HG02840 (cell line): ENCODE measurements at regions not wholly inside any gene's neighbourhood (a gene's known extent, or its start where the extent isn't known, plus 50 kb on each side); places are given as distances from the start of the nearest gene placed in this dataset.

Experiments
- ATAC-seq: cut with Tn5 transposase; IDR thresholded peaks from one replicate; pipeline ENCODE4 v1.9.1; 2021; ENCODE audit warnings: mild to moderate bottlenecking, moderate library complexity, moderate number of reproducible peaks; ENCODE audit not compliant: unreplicated experiment, low FRiP score

DNA sequence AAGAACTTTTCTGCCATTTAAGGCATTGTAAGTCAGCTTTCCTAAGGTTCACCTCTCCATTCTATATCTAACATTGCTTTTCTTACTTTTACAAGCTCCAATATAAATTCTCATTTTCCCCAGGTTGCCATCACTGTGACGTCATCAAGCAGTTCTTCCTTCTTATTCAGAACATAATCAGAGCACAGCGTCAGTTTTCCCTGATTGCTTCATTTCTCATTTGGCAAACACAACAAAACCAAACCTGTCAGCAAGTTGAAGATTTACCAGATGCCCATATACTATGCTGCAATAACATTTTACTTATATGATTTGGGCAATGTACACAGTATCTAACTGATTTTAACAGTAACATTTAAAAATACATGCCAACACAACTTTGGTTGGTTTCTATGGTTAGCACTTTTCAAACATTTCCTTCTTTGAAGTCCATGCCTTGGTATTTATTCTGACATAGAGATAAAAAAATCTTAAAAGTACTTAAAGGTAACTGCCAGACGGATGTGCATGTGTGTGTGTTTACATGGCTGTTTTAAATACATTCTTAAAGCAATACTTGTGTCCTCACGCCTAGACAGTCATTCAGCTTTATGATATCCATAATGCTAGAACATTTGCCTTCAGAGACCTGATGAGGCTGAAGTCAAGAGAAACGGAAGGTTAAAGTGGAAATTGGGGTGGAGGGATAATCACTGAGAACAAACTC, 264.0 kb downstream of the KLF12 start:
- no peak for ATAC-seq

DNA sequence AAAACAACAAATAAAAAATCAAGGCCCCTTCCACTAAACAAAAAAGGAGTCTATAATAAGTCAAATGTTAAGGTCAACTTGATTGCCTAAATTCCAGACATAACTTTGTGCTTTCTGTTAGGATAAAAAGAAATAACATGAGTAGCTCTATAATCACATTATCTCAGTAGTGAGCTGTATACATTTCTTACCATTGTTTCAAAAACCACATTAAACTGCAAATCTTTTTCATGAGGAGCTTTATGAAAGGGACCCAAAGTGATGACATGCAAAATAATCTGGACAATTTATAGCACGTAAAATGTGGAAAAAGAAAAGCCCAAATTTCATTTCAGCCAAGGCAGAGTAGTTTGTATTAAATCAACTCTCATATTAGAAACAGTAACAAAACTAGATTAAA, 269.2 kb downstream of the KLF12 start:
- ATAC-seq = no peak

DNA sequence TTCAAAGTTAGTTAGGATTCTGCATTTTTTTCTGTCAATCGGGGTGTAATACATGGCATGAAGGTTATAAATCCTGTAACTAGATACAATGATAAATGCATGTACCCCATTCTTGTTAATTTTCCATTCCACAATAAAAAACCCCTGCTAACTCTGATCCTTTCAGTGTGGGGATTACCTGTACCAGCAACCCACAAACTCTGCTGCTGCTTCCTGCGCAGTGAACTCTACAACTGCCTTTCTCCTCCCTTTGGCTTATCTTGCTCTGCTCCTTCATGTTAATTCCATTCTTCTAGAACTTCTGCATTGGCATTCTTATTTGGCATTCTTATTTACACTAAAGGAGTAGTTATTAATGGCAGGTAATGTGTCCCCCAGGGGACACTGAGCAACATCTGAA, 273.1 kb downstream of the KLF12 start:
- ATAC-seq = no peak

DNA sequence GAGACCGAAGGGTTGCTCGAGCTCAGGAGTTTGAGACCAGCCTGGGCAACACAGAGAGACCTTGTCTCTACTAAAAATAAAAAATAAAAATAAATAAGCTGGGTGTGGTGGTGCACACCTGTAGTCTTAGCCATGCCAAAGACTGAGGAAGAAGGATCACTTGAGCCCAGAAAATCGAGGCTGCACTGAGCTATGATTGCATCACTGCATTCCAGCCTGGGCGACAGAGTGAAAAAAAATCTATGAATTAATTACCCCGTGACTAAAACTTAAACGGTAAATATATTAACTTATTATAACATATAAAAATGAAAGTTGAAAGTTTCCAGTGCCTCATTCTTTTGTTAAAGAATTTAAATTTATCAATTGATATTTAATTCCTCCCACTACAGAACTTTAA, 273.7 kb downstream of the KLF12 start:
- no peak for ATAC-seq

DNA sequence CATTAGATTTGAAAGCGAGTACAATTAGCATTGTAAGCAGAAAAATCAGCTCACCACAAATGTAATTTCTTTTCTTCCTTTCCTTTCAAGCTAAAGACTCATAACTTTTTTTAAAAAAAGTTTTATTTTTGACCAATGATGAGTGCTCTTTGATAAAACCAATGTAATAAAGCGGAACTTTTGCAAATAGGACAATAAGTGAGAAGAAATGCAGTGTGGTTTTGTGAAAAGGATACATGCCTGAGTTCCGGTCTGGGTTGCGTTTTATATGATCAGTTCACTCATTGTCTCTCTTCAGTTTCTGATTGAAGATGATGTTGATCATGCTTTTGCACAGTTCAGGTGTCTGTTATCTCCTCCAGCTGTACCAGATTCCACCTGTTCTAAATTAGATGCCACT, 274.4 kb downstream of the KLF12 start:
- no peak for ATAC-seq

DNA sequence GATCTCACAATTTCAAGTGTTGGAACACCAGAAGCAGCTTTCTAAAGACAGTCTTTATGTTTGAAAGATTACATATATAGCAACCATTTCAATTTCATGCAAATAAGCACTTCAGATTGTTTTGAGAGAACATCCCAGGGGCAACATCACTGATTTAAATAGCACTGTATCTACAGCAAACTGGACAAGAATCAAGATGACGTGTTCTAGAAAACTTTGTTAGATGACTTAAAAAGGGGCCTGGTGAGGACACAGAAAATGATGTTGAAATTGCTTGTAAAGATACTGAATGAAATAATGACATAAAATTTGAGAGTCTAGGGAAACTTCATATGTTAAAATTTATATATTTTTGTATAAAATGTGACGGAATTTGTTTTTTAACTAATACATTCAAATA, 277.1 kb downstream of the KLF12 start:
- ATAC-seq = no peak

DNA sequence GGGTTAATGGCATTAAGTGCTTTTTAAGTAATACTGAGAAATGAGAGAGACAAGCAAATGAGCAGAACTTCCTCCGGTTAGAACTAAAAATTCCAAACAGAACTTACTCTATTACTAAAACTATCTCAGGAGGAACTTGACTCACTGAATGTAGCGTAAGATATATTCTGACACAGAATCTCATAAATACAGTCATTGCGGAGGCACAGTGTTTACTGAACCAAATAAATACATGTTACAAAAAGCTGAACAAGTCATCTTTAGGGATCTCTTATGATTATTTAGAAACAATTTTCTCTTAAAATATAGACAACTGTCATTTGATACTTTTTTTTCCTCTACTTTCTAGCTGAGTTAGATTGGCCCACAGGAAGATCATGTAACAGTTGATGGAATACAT, 283.1 kb downstream of the KLF12 start:
- ATAC-seq = no peak

DNA sequence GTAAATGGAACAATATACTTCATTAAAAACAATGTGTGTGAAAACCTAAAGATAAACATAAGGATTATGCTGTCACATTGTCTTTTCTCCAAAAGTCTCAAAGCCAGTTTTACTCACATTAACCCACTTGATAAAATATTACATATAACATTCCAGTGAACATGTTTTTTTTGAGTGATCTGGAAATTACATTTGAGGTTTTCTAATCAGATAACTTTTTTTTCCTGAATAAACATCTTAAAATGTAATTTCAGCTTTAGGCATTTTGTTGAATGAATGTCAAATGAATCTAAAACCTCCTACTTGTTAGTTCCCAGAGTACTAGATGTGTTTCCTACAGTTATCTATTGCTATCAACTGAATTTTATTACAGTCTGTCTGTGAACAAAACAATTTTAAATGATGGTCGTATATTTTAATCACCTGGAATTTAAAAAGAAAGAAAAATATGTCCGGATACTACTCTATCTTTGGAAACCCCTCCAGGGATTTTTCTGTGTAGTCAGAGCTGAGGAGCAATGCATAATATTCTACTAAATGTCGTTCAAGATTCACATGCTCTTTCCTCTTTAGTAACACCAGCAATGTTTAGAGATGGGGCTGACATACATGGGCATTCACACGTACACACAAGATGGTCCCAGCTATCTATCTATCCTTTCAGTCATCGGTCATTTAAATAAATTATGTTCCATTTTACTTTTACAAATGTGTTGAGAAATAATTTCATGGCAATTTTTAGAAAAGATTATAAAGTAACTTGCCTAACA, 283.9 kb downstream of the KLF12 start:
- no peak for ATAC-seq

DNA sequence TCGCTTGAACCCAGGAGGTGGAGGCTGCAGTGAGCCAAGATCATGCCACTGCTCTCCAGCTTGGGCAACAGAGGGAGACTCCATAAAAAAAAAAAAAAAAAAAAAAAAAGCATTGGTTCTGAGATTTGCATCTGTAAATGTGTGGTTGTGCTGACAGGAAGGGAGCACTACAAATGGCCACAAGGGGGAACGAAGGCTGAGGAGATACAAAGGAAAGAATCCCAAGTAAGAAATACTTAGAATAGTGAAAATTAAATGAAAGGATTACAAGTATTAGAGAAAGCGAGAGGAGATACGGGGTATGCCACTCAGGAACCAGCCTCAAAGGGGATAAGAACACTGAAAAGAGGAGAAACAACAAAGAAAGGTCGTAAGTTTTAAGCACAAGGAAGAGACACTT, 284.9 kb downstream of the KLF12 start:
- no peak for ATAC-seq

DNA sequence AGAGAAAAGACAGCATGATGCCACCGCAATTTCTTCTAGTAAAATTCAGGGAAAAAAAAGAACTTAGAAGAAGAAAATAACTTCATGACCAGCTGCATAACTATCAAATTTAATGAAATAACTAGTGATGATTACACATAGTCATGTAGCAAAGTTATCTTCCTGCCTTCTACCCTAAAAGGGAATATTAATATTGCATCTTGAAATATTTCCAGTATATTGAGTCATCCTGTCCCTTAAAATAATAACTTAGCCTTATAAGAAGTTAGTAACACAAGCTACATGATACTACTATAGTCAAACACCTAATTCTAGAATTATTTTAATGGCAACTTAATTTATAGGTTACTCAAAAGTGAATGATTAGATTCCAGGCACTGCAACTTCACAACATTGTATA, 289.2 kb downstream of the KLF12 start:
- ATAC-seq = no peak

DNA sequence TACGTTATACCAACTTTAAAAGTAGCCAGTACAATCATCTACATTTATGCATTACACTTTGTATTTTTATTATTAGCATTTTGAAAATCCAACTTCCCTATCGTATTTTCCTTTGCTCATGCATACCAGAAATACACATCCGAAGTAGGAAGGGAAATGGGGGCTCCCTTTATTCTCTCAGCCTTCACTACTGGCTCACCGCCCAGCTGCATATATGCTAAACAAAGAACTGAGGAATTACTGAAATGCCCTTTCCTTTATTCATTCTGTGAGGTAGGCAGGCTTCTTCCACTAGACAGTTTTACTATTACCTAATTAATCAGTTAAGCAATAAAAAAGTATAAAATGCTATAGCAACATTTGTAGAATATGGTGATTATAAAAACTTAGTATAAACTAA, 291.6 kb downstream of the KLF12 start:
- ATAC-seq = no peak

DNA sequence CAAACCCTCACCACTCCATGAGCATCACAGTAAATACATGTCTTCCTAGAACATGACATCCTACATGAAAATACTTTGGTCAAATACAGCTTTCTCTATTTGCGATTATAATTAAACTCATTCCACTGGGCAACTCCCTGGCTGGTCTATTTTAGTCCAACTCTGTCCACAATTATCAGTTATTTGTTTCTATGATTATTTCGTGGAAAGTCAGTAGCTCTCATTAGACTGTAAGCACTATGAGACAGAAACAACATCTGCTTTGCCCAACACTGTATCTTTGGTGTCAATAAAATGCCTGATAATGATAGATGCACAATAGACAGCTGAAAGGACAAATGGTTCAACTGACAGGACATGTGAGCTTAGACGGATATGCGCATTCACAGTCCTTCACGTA, 292.0 kb downstream of the KLF12 start:
- ATAC-seq = no peak

DNA sequence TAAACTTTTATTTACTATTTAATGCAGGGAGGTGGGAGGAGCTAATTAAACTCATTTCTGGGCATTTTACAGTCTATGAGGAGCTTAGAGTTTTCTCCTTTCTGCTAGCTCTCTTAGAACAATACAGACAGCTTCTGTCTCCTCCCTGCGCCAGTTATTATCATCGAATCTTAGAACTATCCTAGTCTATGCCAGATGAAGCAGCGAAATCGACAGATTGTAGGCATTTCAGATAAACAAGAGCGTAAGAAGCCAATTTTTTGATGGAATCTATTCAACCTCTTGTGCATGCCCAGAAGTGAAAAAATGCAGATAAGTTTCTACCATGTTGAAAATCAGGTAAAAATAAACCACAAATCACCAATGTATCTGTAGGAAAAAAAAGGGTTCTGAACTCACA, 297.1 kb downstream of the KLF12 start:
- no peak for ATAC-seq

DNA sequence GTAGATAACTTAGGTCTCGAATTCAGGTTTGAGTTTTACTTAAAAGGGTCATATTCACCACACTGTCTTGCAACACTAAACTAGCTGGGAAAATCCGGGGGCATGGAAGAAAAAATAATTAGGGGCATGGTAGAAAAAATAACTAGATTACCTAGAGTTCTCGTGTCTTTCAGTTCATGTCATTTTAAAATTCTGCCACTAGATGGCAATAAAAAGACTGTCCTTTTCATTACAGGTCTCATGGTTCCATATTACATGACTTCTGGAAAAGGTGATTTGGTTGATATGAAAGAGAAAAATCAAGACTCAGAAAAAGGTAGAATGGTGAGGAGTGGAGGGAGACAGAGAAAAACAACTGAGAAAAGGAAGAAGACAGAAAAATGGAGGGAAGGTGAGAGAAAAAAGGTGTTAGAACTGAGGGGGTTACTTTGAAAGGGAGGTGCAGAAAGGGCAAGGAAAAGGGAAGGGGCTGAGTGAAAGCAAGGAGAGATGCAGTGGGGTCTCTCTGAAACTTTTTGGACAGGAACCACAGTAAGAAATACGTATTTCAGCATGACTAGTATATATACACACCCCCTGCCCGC, 299.0 kb downstream of the KLF12 start:
- ATAC-seq = no peak

DNA sequence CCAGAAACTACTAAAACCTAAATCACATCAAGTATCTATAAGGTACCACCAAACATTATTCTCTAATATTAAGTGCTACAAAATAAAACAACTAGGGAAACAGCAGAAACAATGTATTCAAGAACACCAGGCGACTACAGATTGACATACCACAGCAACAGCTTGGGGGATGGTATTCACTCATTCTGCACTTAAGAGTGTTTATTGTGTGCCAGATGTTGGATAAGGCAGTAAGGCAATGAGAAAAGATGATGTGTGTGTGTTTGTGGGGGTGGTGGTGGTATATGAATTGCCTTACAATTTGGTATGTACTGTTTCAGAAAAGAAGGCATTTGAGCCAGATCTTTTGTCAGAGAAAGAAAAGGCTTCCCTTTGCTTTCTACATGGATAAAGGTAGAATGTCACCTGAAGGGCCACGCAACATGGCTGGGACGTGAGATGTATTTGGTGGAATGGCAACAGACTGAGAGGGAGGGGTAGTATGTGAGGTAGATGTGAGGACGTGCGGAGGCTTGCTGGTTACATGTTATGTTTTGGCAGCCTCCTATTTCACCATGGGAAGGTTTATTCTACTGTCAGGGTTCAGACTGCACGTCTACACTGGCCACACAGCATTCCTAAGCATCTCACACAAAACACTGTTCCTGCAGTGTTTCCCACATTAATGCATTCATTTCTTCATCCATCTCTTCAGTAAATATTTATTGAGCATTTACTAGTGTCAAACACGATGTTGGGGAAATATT, 300.7 kb downstream of the KLF12 start:
- no peak for ATAC-seq

DNA sequence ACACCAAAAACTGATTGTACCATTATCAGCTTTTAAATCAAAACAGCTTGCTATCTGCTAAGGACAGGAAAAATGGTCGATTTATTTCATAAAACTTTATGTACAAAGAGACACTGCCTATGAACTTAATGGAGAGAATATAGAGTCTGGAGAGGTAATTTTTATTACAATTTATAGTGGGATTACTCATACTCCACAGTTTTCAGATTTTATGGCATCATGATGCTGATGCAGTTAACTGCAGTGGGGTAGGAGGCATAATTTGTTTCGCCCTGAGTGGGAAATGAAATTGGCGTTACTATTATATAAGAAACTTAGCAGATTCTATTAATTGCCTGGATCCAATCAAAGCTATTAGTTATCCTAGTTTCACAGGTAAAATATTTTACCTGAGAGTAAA, 301.4 kb downstream of the KLF12 start:
- ATAC-seq = no peak

DNA sequence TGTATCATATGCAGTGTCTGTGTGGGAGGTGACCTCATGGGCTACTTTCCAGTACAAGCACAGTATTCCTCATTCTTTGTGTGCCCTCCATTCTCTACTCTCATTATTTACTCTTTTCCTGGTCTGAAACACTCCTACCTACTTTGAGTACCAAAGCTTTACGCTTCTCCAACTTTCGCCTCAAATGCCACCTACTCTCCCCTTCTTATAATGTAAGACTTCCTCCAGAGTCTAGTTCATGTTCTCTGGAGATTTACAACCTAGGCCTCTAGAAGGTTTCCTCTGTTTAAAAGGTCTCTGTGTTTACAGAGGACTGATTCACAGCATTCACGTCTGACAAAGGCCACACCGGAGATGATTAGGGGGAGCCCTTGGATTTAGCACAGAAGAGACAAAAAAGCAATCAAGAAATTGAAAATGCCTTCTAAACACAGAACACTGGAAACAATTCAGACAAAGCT, 302.0 kb downstream of the KLF12 start:
- ATAC-seq = no peak

DNA sequence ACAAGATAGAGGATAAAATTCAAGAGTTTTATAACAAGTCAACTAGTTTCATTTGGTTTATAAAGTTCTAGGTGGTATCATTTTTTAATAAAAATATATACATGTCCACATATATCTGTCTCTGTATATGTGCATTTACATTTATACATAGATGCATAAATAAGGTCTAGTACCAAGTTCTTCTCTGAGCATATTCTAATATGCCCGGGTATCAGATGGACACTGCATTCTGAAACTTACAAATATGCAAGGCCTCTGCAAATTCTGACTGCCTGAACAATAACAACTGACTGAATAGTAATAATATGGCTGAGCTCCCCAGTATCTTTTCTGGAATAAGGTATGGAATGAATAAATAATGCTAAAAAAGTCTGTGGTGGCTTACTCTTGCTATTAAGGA, 304.8 kb downstream of the KLF12 start:
- ATAC-seq = no peak

DNA sequence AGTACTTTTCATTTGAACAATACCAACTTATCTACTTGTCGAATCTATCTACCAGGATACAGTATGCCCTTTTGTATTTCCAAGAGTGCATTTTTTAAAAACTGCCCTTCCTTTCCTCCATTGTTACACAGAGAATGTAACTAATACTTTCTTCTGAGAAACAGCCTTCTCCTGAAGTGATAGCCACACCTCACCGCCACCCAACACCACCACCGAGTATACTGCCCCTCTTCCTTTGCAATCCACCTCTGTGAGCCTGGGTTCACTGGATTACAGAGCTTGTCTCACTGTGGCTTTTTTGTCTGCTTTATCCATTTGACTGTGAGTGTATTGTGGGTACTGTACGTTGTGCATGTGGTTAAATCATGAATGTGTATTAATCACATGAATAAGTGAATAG, 305.4 kb downstream of the KLF12 start:
- no peak for ATAC-seq

DNA sequence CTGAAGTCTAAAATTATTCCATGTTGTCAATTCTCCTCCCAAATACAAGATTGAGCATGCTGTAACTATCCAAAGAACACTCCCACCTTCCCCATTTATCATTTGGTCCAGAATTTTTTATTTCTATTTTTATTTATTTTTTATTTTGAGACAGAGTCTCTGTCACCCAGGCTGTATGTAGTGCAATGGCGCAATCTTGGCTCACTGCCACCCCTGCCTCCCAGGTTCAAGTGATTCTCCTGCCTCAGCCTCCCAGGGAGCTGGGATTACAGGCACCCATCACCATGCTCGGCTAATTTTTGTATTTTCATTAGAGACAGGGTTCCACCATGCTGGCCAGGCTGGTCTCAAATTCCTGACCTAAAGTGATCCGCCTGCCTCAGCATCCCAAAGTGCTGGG, 306.8 kb downstream of the KLF12 start:
- ATAC-seq = no peak

DNA sequence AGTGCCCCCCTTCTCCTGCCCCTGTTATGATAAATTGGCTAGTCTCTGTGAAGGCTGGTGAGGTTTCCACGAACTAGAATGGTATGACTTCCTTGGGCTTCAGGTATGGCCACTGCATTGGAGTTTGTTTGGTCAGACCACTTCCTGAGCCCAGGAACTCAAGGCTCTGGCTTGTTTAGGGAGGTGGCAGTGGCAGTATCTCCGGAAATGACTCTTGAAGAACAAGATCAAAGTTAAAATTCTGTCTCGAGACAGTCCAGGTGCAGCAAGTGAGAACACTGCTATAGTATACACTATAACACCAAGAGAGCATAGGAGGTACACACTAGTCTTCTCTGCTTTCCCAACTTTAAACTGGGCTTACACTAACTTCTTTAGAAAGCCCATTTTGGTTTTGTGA, 309.1 kb downstream of the KLF12 start:
- ATAC-seq = no peak
